ENCODE measurements at regions not wholly inside any gene's neighbourhood (a gene's known extent, or its start where the extent isn't known, plus 50 kb on each side); places are given as distances from the start of the nearest gene placed in this dataset.

DNA sequence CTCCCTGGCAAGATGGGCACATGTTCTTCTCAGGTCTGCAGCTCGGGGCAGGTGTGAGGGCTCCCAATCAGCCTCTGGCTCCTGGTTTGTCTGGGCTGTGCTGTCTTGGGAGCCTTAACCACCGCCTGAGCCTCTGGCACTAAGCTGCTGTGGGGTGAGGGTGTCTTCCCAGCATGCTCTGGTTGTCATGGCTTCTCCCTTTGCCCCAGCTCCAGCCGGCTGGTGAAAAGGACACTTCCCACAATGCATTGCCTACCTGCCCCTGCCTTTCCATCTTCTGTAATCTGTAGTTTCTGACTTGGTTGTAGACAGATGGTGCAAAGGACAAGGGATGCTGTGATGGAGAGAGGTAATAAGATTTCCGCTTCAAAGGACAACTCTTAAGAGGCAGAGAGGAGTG, 295.3 kb downstream of the TLE3 start:
- TF ChIP-seq EZH2 (IDR thresholded peaks at IDR 0.05; ENCODE audit: low read length, missing control alignments), result no peak
- TF ChIP-seq, protein P1, sequence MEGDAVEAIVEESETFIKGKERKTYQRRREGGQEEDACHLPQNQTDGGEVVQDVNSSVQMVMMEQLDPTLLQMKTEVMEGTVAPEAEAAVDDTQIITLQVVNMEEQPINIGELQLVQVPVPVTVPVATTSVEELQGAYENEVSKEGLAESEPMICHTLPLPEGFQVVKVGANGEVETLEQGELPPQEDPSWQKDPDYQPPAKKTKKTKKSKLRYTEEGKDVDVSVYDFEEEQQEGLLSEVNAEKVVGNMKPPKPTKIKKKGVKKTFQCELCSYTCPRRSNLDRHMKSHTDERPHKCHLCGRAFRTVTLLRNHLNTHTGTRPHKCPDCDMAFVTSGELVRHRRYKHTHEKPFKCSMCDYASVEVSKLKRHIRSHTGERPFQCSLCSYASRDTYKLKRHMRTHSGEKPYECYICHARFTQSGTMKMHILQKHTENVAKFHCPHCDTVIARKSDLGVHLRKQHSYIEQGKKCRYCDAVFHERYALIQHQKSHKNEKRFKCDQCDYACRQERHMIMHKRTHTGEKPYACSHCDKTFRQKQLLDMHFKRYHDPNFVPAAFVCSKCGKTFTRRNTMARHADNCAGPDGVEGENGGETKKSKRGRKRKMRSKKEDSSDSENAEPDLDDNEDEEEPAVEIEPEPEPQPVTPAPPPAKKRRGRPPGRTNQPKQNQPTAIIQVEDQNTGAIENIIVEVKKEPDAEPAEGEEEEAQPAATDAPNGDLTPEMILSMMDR (conservative IDR thresholded peaks at IDR 0.05 in 1 of 2, IDR thresholded peaks at IDR 0.05 in 1 of 2; ENCODE audit: low read depth in 1 of 2, low read length in 2 of 2), result no peak
